SH-SY5Y (cell line): ENCODE measurements at regions not wholly inside any gene's neighbourhood (a gene's known extent, or its start where the extent isn't known, plus 50 kb on each side); places are given as distances from the start of the nearest gene placed in this dataset.

ENCODE experiments used
- GATA2 ChIP-seq: IDR thresholded peaks from 2 replicates; pipeline ENCODE4 v1.6.1; 2011; ENCODE audit warnings: mild to moderate bottlenecking, low read depth, low read length
- GATA3 ChIP-seq: IDR thresholded peaks from 2 replicates; pipeline ENCODE4 v1.6.1; 2011; ENCODE audit warnings: low read depth, mild to moderate bottlenecking, low read length, moderate library complexity

DNA sequence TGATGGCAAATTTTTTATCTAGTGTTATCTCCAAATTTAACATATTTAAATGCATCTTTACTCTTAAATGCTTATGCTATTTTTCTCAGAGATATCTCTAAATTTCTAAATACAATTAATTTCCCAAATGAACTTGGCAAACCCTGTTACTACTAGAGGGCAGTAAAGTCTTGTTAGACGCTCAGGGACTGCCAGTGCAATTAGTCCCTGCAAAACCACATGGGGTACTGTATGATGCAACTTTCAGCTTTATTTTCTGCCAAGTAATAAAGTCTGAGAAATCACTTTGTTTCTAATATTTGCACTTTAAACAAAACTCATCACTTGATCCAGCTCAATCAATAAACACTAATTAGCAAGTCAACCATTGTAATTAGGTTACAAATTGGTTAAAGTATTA lies 76.0 kb upstream of the ADGRB3 start:
- TF ChIP-seq GATA2 = no peak
- no peak for TF ChIP-seq GATA3
